ENCODE measurements at regions not wholly inside any gene's neighbourhood (a gene's known extent, or its start where the extent isn't known, plus 50 kb on each side); places are given as distances from the start of the nearest gene placed in this dataset.

GRCh38 chr12:97257726-97258125 is 204.9 kb upstream of the RMST start:
- in situ Hi-C loops (cut with HindIII; ENCODE audit: low sequenced_read_pairs), result no loop called here

GRCh38 chr12:97259098-97259497 is 203.5 kb upstream of the RMST start:
- no peak for DNase-seq (ENCODE audit: low spot score)
- in situ Hi-C loops (cut with HindIII; ENCODE audit: low sequenced_read_pairs), result no loop called here

More at GRCh38 chr12:97257726-97258125, 204.9 kb upstream of the RMST start:
- no peak for DNase-seq (ENCODE audit: low spot score)

GRCh38 chr12:97260786-97261185 is 201.8 kb upstream of the RMST start:
- DNase-seq (ENCODE audit: low spot score), result no peak
- in situ Hi-C loops (cut with HindIII; ENCODE audit: low sequenced_read_pairs), result no loop called here

- DNase-seq (ENCODE audit: low spot score), result no peak
- in situ Hi-C loops (cut with HindIII; ENCODE audit: low sequenced_read_pairs), result no loop called here
Measured at GRCh38 chr12:97267166-97267565, 195.4 kb upstream of the RMST start.

GRCh38 chr12:97267594-97268202 is 194.9 kb upstream of the RMST start:
- in situ Hi-C loops (cut with HindIII; ENCODE audit: low sequenced_read_pairs), result no loop called here
- DNase-seq (ENCODE audit: low spot score), result no peak

- no peak for DNase-seq (ENCODE audit: low spot score)
- in situ Hi-C loops (cut with HindIII; ENCODE audit: low sequenced_read_pairs), result no loop called here
Measured at GRCh38 chr12:97272471-97272870, 190.1 kb upstream of the RMST start.

GRCh38 chr12:97274386-97274785 is 188.2 kb upstream of the RMST start:
- DNase-seq (ENCODE audit: low spot score), result no peak
- in situ Hi-C loops (cut with HindIII; ENCODE audit: low sequenced_read_pairs), result no loop called here

- in situ Hi-C loops (cut with HindIII; ENCODE audit: low sequenced_read_pairs), result no loop called here
- DNase-seq (ENCODE audit: low spot score), result peak; percentile 29
Measured at GRCh38 chr12:97275256-97275655, 187.3 kb upstream of the RMST start.

- in situ Hi-C loops (cut with HindIII; ENCODE audit: low sequenced_read_pairs), result no loop called here
- peak; percentile 4 for DNase-seq (ENCODE audit: low spot score)
Measured at GRCh38 chr12:97275728-97276590, 186.6 kb upstream of the RMST start.

- DNase-seq (ENCODE audit: low spot score), result no peak
- in situ Hi-C loops (cut with HindIII; ENCODE audit: low sequenced_read_pairs), result no loop called here
Measured at GRCh38 chr12:97276661-97277429, 185.8 kb upstream of the RMST start.

- DNase-seq (ENCODE audit: low spot score), result no peak
- in situ Hi-C loops (cut with HindIII; ENCODE audit: low sequenced_read_pairs), result no loop called here
Measured at GRCh38 chr12:97283297-97283696, 179.3 kb upstream of the RMST start.

- no peak for DNase-seq (ENCODE audit: low spot score)
- in situ Hi-C loops (cut with HindIII; ENCODE audit: low sequenced_read_pairs), result no loop called here
Measured at GRCh38 chr12:97288531-97288930, 174.1 kb upstream of the RMST start.

- no peak for DNase-seq (ENCODE audit: low spot score)
- in situ Hi-C loops (cut with HindIII; ENCODE audit: low sequenced_read_pairs), result no loop called here
Measured at GRCh38 chr12:97292588-97292987, 170.0 kb upstream of the RMST start.

GRCh38 chr12:97293541-97293940 is 169.1 kb upstream of the RMST start:
- DNase-seq (ENCODE audit: low spot score), result no peak
- in situ Hi-C loops (cut with HindIII; ENCODE audit: low sequenced_read_pairs), result no loop called here

GRCh38 chr12:97299847-97300246 is 162.8 kb upstream of the RMST start:
- no peak for DNase-seq (ENCODE audit: low spot score)
- in situ Hi-C loops (cut with HindIII; ENCODE audit: low sequenced_read_pairs), result no loop called here

- no peak for DNase-seq (ENCODE audit: low spot score)
- in situ Hi-C loops (cut with HindIII; ENCODE audit: low sequenced_read_pairs), result no loop called here
Measured at GRCh38 chr12:97300431-97300830, 162.2 kb upstream of the RMST start.

GRCh38 chr12:97300891-97301290 is 161.7 kb upstream of the RMST start:
- in situ Hi-C loops (cut with HindIII; ENCODE audit: low sequenced_read_pairs), result no loop called here
- no peak for DNase-seq (ENCODE audit: low spot score)

- no peak for DNase-seq (ENCODE audit: low spot score)
- in situ Hi-C loops (cut with HindIII; ENCODE audit: low sequenced_read_pairs), result no loop called here
Measured at GRCh38 chr12:97301576-97301975, 161.0 kb upstream of the RMST start.

- in situ Hi-C loops (cut with HindIII; ENCODE audit: low sequenced_read_pairs), result no loop called here
- no peak for DNase-seq (ENCODE audit: low spot score)
Measured at GRCh38 chr12:97305651-97306050, 157.0 kb upstream of the RMST start.

GRCh38 chr12:97306147-97306546 is 156.5 kb upstream of the RMST start:
- in situ Hi-C loops (cut with HindIII; ENCODE audit: low sequenced_read_pairs), result no loop called here
- no peak for DNase-seq (ENCODE audit: low spot score)
